ENCODE measurements at regions not wholly inside any gene's neighbourhood (a gene's known extent, or its start where the extent isn't known, plus 50 kb on each side); places are given as distances from the start of the nearest gene placed in this dataset.

- TF ChIP-seq EGR2 (tag by site-specific recombination; IDR thresholded peaks at IDR 0.05; ENCODE audit: low read depth) (no peak), ELK4 (IDR thresholded peaks at IDR 0.05; ENCODE audit: borderline replicate concordance, low read depth, low read length) (no peak), ZNF138 (tag by site-specific recombination; IDR thresholded peaks at IDR 0.05; ENCODE audit: borderline replicate concordance) (no peak)
Measured at GRCh38 chr2:15769235-15769634, 171.1 kb upstream of the MYCN start (continued).

DNA sequence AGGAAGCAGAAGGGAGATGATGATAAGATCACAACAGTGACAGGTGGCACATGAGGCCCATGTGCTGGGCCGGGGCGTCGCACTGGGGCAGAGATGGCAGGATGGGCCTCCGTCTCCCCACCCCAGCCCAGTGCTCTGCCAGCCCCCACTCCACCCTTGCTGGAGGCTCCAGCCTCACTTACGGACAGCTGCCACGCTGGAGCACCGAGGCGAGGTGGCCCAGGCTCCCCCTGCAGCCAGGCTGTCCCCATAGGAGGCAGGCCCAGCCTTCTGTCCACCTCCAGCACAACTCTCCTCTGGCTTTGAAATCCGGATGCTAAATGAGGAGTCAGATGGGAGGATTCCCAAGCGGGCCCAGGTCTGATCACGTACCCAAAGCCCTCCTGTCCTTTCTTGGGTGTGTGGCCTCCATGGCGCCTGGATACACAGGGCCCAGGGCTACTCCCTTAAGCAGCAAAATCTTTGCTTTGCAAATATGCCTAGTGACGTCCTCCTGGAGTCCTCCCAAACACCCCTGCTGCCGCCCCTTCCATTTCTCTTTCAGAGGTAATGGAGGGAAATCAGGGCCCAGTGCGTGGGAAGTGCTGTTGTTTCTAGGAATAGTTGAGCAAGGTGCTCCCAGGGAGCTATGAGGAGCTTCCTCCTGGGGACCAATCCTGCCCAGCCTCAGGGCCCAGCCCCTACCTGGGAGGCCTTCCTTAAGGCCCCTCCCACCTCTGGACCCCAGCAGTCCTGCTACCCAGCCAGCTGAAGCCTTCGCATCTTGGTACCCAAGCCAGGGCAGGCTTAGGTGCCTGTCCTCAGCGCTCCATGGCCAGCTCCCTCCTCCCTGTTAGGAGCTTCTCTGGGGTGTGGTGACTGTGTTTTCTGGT is 170.4 kb upstream of the MYCN start:
- no peak overlapping the region for H3K4me3 ChIP-seq (ENCODE audit: low read depth, low read length)
- no peaks in the 10 kb centered on the region for H3K9me3 ChIP-seq (ENCODE audit: control insufficient read depth, insufficient read depth, low read depth, low read length)
- TF ChIP-seq ZNF555 (tag by site-specific recombination; conservative IDR thresholded peaks at IDR 0.05) = no peak
- POLR2A ChIA-PET = no interaction called here
- CTCF ChIA-PET = interaction anchor here (1.0 kb wide), 1 partner anchor 21 kb away, joined by 5 read pairs; no protein-coding TSS in a partner anchor
- no peak overlapping the region for H3K27ac ChIP-seq (ENCODE audit: extremely low read depth, low read depth, low read length)
- H3K4me1 ChIP-seq (ENCODE audit: control insufficient read depth, insufficient read depth, low read length) = no peaks in the 10 kb centered on the region
- no peaks in the 10 kb centered on the region for H3K36me3 ChIP-seq (ENCODE audit: control insufficient read depth in 2 of 2, insufficient read depth in 1 of 2, low read length in 2 of 2)

- ChIA-PET POLR2A (no interaction called here), CTCF (interaction anchor here (0.5 to 1.0 kb wide), 2 partner anchors 22 to 194 kb away, joined by 3 to 5 read pairs; no protein-coding TSS in a partner anchor)
- TF ChIP-seq ZNF610 (tag by site-specific recombination; IDR thresholded peaks at IDR 0.05; ENCODE audit: borderline replicate concordance) (no peak), ZBTB17 (tag by site-specific recombination; IDR thresholded peaks at IDR 0.05) (no peak), ZNF214 (tag by site-specific recombination; IDR thresholded peaks at IDR 0.05; ENCODE audit: borderline replicate concordance) (no peak), ZNF549 (tag by site-specific recombination; IDR thresholded peaks at IDR 0.05) (no peak), ZNF423 (tag by site-specific recombination; IDR thresholded peaks at IDR 0.05) (no peak), ZNF776 (tag by site-specific recombination; IDR thresholded peaks at IDR 0.05; ENCODE audit: borderline replicate concordance) (no peak), ZNF350 (tag by site-specific recombination; IDR thresholded peaks at IDR 0.05) (no peak), AEBP2 (tag by site-specific recombination; IDR thresholded peaks at IDR 0.05; ENCODE audit: borderline replicate concordance) (no peak), ZNF121 (tag by site-specific recombination; IDR thresholded peaks at IDR 0.05) (no peak), SCRT1 (tag by site-specific recombination; IDR thresholded peaks at IDR 0.05; ENCODE audit: borderline replicate concordance) (peak; percentile 36; the same call in 1 of the 2 replicates), ZNF488 (tag by site-specific recombination; IDR thresholded peaks at IDR 0.05) (no peak), ZNF114 (tag by site-specific recombination; IDR thresholded peaks at IDR 0.05) (no peak), SCRT2 (tag by site-specific recombination; IDR thresholded peaks at IDR 0.05) (peak; percentile 63)
- TF ChIP-seq, protein P1, sequence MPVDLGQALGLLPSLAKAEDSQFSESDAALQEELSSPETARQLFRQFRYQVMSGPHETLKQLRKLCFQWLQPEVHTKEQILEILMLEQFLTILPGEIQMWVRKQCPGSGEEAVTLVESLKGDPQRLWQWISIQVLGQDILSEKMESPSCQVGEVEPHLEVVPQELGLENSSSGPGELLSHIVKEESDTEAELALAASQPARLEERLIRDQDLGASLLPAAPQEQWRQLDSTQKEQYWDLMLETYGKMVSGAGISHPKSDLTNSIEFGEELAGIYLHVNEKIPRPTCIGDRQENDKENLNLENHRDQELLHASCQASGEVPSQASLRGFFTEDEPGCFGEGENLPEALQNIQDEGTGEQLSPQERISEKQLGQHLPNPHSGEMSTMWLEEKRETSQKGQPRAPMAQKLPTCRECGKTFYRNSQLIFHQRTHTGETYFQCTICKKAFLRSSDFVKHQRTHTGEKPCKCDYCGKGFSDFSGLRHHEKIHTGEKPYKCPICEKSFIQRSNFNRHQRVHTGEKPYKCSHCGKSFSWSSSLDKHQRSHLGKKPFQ (tag by site-specific recombination; IDR thresholded peaks at IDR 0.05) = no peak
- Histone ChIP-seq H3K27ac (ENCODE audit: extremely low read depth, low read depth, low read length) (no peak overlapping the region), H3K36me3 (ENCODE audit: control insufficient read depth in 2 of 2, insufficient read depth in 1 of 2, low read length in 2 of 2) (no peaks in the 10 kb centered on the region), H3K9me3 (ENCODE audit: control insufficient read depth, insufficient read depth, low read depth, low read length) (no peaks in the 10 kb centered on the region), H3K4me1 (ENCODE audit: control insufficient read depth, insufficient read depth, low read length) (no peaks in the 10 kb centered on the region), H3K4me3 (ENCODE audit: low read depth, low read length) (no peak overlapping the region)
Measured at GRCh38 chr2:15770606-15771005, 169.7 kb upstream of the MYCN start.
